ENCODE measurements at regions not wholly inside any gene's neighbourhood (a gene's known extent, or its start where the extent isn't known, plus 50 kb on each side); places are given as distances from the start of the nearest gene placed in this dataset.

DNA sequence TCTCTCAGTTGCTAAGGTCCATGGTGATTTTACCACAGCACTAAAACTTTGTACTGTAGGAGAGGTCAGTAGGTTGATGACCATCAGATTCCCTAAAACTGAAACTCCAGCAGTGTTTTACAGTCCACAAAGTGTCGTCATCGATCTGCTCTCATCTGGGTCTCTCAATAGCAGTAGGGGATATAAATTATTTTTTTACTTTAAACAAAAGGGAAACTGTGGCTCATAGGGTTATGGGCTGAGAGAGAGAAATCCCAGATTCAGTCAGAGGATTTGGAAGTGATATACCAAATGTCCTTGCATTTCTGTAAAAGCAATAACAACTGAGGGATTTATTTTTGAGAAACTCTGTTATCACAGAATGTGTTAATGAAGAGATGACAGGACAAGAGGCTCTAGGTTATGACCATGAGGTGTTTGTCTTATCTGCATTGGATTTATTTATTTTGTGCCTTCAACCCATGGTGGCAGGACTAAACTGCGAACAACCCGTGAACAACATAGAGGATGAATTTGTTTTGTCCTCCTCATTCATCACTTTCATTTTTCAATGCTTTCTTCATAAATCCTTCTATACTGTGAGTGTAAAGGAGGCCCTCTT is 869.7 kb downstream of the OTOL1 start:
- no peak overlapping the region for H2AFZ ChIP-seq (ENCODE audit: low read length)
- no peak for DNase-seq (ENCODE audit: low spot score)
- no peaks in the 10 kb centered on the region for H3K4me1 ChIP-seq (ENCODE audit: insufficient read depth, low read length, poor library complexity, severe bottlenecking)
- ChIA-PET CTCF (ENCODE audit: unreplicated experiment) (no interaction called here), POLR2A (no interaction called here)
- TF ChIP-seq EZH2phosphoT487 (IDR thresholded peaks at IDR 0.05; ENCODE audit: borderline replicate concordance, low read depth, low read length) (no peak), CTCF (conservative IDR thresholded peaks at IDR 0.05; ENCODE audit: low read length) (no peak)
- no peaks in the 10 kb centered on the region for H3K79me2 ChIP-seq (ENCODE audit: insufficient read depth, low read depth, low read length)
- H3K4me2 ChIP-seq (ENCODE audit: low read length) = no peak overlapping the region
- H3K9me2 ChIP-seq (ENCODE audit: insufficient read depth, low read length) = no peaks in the 10 kb centered on the region
- H3K27ac ChIP-seq (ENCODE audit: low read depth, low read length, poor library complexity, severe bottlenecking) = no peak overlapping the region
- no peaks in the 10 kb centered on the region for H4K20me1 ChIP-seq (ENCODE audit: insufficient read depth, low read length)
- intact Hi-C loops (cut with micrococcal nuclease; ENCODE audit: unreplicated experiment) = no loop called here
- H3K9me3 ChIP-seq (ENCODE audit: low read length) = no peaks in the 10 kb centered on the region
- no peak overlapping the region for H3K4me3 ChIP-seq (ENCODE audit: low read depth, low read length, poor library complexity, severe bottlenecking)
- no peaks in the 10 kb centered on the region for H3K36me3 ChIP-seq (ENCODE audit: insufficient read depth, low read length)
- BruUV-seq (replicated peaks) = no TSS peak

DNA sequence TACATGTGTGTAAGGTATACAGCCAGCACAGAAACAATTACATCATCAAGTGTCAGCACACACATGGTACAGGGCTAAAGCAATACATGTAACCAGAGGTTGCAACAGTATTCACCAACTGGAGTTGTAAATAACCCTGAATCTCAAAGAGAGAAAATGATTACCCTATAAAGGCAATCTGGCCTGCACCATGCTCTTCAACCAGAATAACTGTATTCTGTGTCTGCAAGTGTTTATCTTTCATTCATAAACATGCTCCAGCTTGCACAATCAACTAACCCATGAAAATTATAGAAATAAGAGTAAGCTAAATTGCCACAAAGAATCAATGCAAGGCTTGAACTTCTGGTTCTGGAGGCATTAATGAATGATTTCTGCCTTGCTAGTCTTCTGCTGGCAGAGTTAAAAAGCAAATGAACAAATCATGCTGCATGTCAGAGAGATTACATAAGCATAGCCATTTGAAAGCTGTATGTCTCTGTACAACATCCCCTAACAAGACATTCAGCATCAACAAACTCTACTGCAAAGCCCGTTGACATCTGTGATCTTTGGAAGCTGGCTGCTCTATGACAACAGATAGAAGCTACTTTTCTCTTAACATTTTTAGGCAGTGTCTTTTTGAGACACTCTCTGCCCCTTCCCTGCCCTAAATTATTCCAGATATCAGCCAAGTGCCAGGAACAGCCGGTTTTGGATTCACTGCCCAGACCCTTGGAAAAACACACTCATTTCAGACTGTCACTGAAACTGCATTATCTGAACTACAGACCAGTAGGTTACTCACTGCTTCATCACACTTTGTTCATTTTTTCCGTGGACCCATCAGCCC is 871.0 kb downstream of the OTOL1 start:
- no peaks in the 10 kb centered on the region for H3K9me2 ChIP-seq (ENCODE audit: insufficient read depth, low read length)
- ChIA-PET CTCF (ENCODE audit: unreplicated experiment) (no interaction called here), POLR2A (interaction anchor here (0.7 kb wide), 1 partner anchor 515 kb away, joined by 3 read pairs; no protein-coding TSS in a partner anchor)
- H3K27ac ChIP-seq (ENCODE audit: low read depth, low read length, poor library complexity, severe bottlenecking) = no peak overlapping the region
- no TSS peak for BruUV-seq (replicated peaks)
- no peak overlapping the region for H3K4me2 ChIP-seq (ENCODE audit: low read length)
- no peak for DNase-seq (ENCODE audit: low spot score)
- H4K20me1 ChIP-seq (ENCODE audit: insufficient read depth, low read length) = no peaks in the 10 kb centered on the region
- no peak overlapping the region for H3K4me3 ChIP-seq (ENCODE audit: low read depth, low read length, poor library complexity, severe bottlenecking)
- no peaks in the 10 kb centered on the region for H3K4me1 ChIP-seq (ENCODE audit: insufficient read depth, low read length, poor library complexity, severe bottlenecking)
- no peaks in the 10 kb centered on the region for H3K79me2 ChIP-seq (ENCODE audit: insufficient read depth, low read depth, low read length)
- intact Hi-C loops (cut with micrococcal nuclease; ENCODE audit: unreplicated experiment) = no loop called here
- TF ChIP-seq EZH2phosphoT487 (IDR thresholded peaks at IDR 0.05; ENCODE audit: borderline replicate concordance, low read depth, low read length) (no peak), CTCF (conservative IDR thresholded peaks at IDR 0.05; ENCODE audit: low read length) (no peak)
- H2AFZ ChIP-seq (ENCODE audit: low read length) = no peak overlapping the region
- H3K9me3 ChIP-seq (ENCODE audit: low read length) = no peaks in the 10 kb centered on the region
- H3K36me3 ChIP-seq (ENCODE audit: insufficient read depth, low read length) = no peaks in the 10 kb centered on the region

- BruUV-seq (replicated peaks) = no TSS peak
- no peaks in the 10 kb centered on the region for H3K36me3 ChIP-seq (ENCODE audit: insufficient read depth, low read length)
- no peak overlapping the region for H3K4me3 ChIP-seq (ENCODE audit: low read depth, low read length, poor library complexity, severe bottlenecking)
- intact Hi-C loops (cut with micrococcal nuclease; ENCODE audit: unreplicated experiment) = no loop called here
- ChIA-PET POLR2A (interaction anchor here (0.6 kb wide), 1 partner anchor 480 kb away, joined by 3 read pairs; no protein-coding TSS in a partner anchor), CTCF (ENCODE audit: unreplicated experiment) (no interaction called here)
- TF ChIP-seq CTCF (conservative IDR thresholded peaks at IDR 0.05; ENCODE audit: low read length) = no peak
- TF ChIP-seq EZH2phosphoT487 (IDR thresholded peaks at IDR 0.05; ENCODE audit: borderline replicate concordance, low read depth, low read length) = no peak
- no peak overlapping the region for H2AFZ ChIP-seq (ENCODE audit: low read length)
- H3K27ac ChIP-seq (ENCODE audit: low read depth, low read length, poor library complexity, severe bottlenecking) = no peak overlapping the region
- no peak overlapping the region for H3K4me2 ChIP-seq (ENCODE audit: low read length)
- H3K4me1 ChIP-seq (ENCODE audit: insufficient read depth, low read length, poor library complexity, severe bottlenecking) = no peaks in the 10 kb centered on the region
- DNase-seq (ENCODE audit: low spot score) = no peak
- no peaks in the 10 kb centered on the region for H4K20me1 ChIP-seq (ENCODE audit: insufficient read depth, low read length)
- H3K9me2 ChIP-seq (ENCODE audit: insufficient read depth, low read length) = no peaks in the 10 kb centered on the region
- no peaks in the 10 kb centered on the region for H3K9me3 ChIP-seq (ENCODE audit: low read length)
- no peaks in the 10 kb centered on the region for H3K79me2 ChIP-seq (ENCODE audit: insufficient read depth, low read depth, low read length)
Observed at GRCh38 chr3:162368417-162368816, 871.8 kb downstream of the OTOL1 start.

Data from OCI-LY7 (cell line).